SIG-M5 (cell line): ENCODE measurements at regions not wholly inside any gene's neighbourhood (a gene's known extent, or its start where the extent isn't known, plus 50 kb on each side); places are given as distances from the start of the nearest gene placed in this dataset.
"Not testable (repeated sequence)": the region's sequence is repeated elsewhere in the genome, so short reads cannot be mapped to it uniquely, and the experiment has no call there.

Experiments used
- DNase-seq: peaks from one replicate; lab custom pipeline; 2025; lab: John Stamatoyannopoulos, UW

GRCh38 chr5:143634689-143635088, 177.3 kb upstream of the HMHB1 start:
- DNase-seq = no peak

GRCh38 chr5:143629871-143630659, 181.9 kb upstream of the HMHB1 start:
- DNase-seq = no peak

GRCh38 chr5:143625048-143625447, 186.9 kb upstream of the HMHB1 start:
- DNase-seq = not testable (repeated sequence)

- DNase-seq = no peak
Measured at GRCh38 chr5:143624465-143624864, 187.5 kb upstream of the HMHB1 start.

- no peak for DNase-seq
Measured at GRCh38 chr5:143619040-143619439, 192.9 kb upstream of the HMHB1 start.

GRCh38 chr5:143618141-143618540, 193.8 kb upstream of the HMHB1 start:
- DNase-seq = no peak

- DNase-seq = no peak
Measured at GRCh38 chr5:143614831-143615230, 197.1 kb upstream of the HMHB1 start.

GRCh38 chr5:143613329-143613728, 198.6 kb upstream of the HMHB1 start:
- DNase-seq = no peak

GRCh38 chr5:143610946-143611345, 201.0 kb upstream of the HMHB1 start:
- DNase-seq = no peak

GRCh38 chr5:143606043-143606752, 202.7 kb upstream of the NR3C1 start:
- peak; percentile 68 for DNase-seq

GRCh38 chr5:143605403-143606005, 202.0 kb upstream of the NR3C1 start:
- peak; percentile 86 for DNase-seq

- peak; percentile 17 for DNase-seq
Measured at GRCh38 chr5:143601917-143602333, 198.4 kb upstream of the NR3C1 start.

- no peak for DNase-seq
Measured at GRCh38 chr5:143601357-143601756, 197.9 kb upstream of the NR3C1 start.

- peak; percentile 24 for DNase-seq
Measured at GRCh38 chr5:143600396-143601075, 197.1 kb upstream of the NR3C1 start.

GRCh38 chr5:143599474-143599873, 196.0 kb upstream of the NR3C1 start:
- no peak for DNase-seq

GRCh38 chr5:143596824-143597223, 193.3 kb upstream of the NR3C1 start:
- DNase-seq = no peak

- DNase-seq = no peak
Measured at GRCh38 chr5:143594902-143595818, 191.7 kb upstream of the NR3C1 start.

GRCh38 chr5:143593723-143594122, 190.2 kb upstream of the NR3C1 start:
- DNase-seq = no peak

- no peak for DNase-seq
Measured at GRCh38 chr5:143592648-143593047, 189.2 kb upstream of the NR3C1 start.

GRCh38 chr5:143588933-143589662, 185.6 kb upstream of the NR3C1 start:
- no peak for DNase-seq

- not testable (repeated sequence) for DNase-seq
Measured at GRCh38 chr5:143588121-143588520, 184.6 kb upstream of the NR3C1 start.
